ENCODE measurements at regions not wholly inside any gene's neighbourhood (a gene's known extent, or its start where the extent isn't known, plus 50 kb on each side); places are given as distances from the start of the nearest gene placed in this dataset.

DNA sequence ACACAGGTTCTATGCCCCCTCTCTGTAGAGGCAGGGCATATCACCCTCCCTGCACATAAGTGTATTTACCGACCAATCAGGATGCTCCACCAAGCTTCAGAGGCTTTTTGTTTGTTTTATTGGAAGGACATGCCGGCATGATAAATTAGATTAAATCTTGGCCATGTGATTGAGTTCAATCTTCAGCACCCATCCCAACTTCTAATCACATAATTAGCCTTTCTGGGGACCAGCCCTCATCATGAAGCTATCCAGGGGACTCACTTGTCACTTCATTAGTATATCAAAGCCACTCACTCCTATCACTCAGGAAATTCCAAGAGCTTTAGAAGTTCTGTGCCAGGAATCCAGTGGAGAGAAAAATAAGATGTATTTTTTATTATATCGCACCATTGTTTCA lies 158.6 kb upstream of the SYT4 start:
- TF ChIP-seq, protein P1, sequence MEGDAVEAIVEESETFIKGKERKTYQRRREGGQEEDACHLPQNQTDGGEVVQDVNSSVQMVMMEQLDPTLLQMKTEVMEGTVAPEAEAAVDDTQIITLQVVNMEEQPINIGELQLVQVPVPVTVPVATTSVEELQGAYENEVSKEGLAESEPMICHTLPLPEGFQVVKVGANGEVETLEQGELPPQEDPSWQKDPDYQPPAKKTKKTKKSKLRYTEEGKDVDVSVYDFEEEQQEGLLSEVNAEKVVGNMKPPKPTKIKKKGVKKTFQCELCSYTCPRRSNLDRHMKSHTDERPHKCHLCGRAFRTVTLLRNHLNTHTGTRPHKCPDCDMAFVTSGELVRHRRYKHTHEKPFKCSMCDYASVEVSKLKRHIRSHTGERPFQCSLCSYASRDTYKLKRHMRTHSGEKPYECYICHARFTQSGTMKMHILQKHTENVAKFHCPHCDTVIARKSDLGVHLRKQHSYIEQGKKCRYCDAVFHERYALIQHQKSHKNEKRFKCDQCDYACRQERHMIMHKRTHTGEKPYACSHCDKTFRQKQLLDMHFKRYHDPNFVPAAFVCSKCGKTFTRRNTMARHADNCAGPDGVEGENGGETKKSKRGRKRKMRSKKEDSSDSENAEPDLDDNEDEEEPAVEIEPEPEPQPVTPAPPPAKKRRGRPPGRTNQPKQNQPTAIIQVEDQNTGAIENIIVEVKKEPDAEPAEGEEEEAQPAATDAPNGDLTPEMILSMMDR (IDR thresholded peaks at IDR 0.05): no peak
- ATAC-seq (ENCODE audit: poor library complexity): no peak

DNA sequence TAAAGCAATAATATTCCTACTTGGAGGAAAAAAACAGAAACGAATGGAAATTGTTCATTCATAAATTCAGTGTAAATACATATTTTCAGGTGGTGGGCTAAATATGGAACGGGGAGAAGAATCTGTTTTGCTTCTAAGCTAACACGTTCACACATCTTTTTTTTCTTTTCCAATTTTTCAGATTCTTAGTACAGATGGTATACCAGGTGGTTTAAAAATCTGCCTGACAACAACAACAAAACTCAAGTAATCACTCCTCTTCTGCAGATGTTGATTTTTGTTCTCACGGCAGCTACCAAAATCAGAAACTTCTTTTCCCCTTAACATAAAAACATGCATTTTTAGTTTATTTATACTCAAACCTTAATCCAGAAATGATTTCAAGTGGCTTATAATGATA lies 164.8 kb upstream of the SYT4 start:
- ATAC-seq (ENCODE audit: poor library complexity): no peak
- H3K9me3 Mint-ChIP-seq: peaks cover 5% of the 10 kb centered on the region
- no peaks in the 10 kb centered on the region for H3K4me1 ChIP-seq (ENCODE audit: insufficient read depth, low read length)
- H3K4me3 ChIP-seq (ENCODE audit: low read length): no peak overlapping the region
- no peak overlapping the region for H3K4me3 Mint-ChIP-seq
- ChIA-PET POLR2A (no interaction called here), CTCF (no interaction called here)
- peaks cover 3 to 11% of the 10 kb centered on the region in 2 experiments for H3K9me3 ChIP-seq (ENCODE audit: control insufficient read depth in 1 of 2, insufficient read depth in 1 of 2, low read length in 2 of 2)
- no peak for DNase-seq
- H3K27ac Mint-ChIP-seq: no peak overlapping the region
- no peaks in the 10 kb centered on the region for H3K27me3 Mint-ChIP-seq
- H3K27me3 ChIP-seq (ENCODE audit: control insufficient read depth in 1 of 2, insufficient read depth in 2 of 2, low read length in 2 of 2): no peaks in the 10 kb centered on the region
- H3K27ac ChIP-seq (ENCODE audit: low read depth in 1 of 2, low read length in 2 of 2): no peak overlapping the region
- intact Hi-C loops (cut with DNase I, micrococcal nuclease): no loop called here
- H3K36me3 ChIP-seq (ENCODE audit: insufficient read depth, low read length): no peaks in the 10 kb centered on the region
- H3K4me1 Mint-ChIP-seq (ENCODE audit: low read depth): no peaks in the 10 kb centered on the region
- TF ChIP-seq, protein P1 (IDR thresholded peaks at IDR 0.05): no peak
- H3K36me3 Mint-ChIP-seq (ENCODE audit: low read depth): no peaks in the 10 kb centered on the region

More for the DNA sequence above, 158.6 kb upstream of the SYT4 start:
- POLR2A ChIA-PET: no interaction called here
- Mint-ChIP-seq H3K4me1 (ENCODE audit: low read depth) (no peaks in the 10 kb centered on the region), H3K4me3 (no peak overlapping the region), H3K9me3 (peaks cover 11% of the 10 kb centered on the region), H3K27me3 (no peaks in the 10 kb centered on the region), H3K36me3 (ENCODE audit: low read depth) (no peaks in the 10 kb centered on the region), H3K27ac (no peak overlapping the region)
- Histone ChIP-seq H3K36me3 (ENCODE audit: insufficient read depth, low read length) (no peaks in the 10 kb centered on the region), H3K4me3 (ENCODE audit: low read length) (no peak overlapping the region), H3K4me1 (ENCODE audit: insufficient read depth, low read length) (no peaks in the 10 kb centered on the region), H3K9me3 (ENCODE audit: control insufficient read depth in 1 of 2, insufficient read depth in 1 of 2, low read length in 2 of 2) (peaks cover 0 to 11% of the 10 kb centered on the region in 2 experiments), H3K27me3 (ENCODE audit: control insufficient read depth in 1 of 2, insufficient read depth in 2 of 2, low read length in 2 of 2) (no peaks in the 10 kb centered on the region), H3K27ac (ENCODE audit: low read depth in 1 of 2, low read length in 2 of 2) (no peak overlapping the region)
- CTCF ChIA-PET: no interaction called here
- intact Hi-C loops (cut with DNase I, micrococcal nuclease): no loop called here
- DNase-seq: no peak

DNA sequence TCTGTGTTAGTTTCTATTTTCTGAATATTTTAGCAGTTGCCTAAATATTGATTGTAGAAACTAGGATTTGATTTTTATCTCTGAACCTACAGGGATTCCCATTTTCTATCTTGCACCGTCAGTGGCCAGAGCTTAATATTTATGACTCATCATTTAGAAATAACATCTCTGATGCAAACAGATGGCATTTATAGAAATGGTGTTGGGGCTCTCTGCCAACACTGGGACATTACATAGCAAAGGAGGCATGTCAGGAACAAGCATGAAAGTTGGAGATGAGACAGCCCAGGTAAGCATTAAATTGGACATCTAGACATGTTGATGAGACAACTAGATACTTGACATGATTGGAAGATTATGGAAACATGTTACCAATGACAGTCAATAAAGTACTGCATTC lies 165.3 kb upstream of the SYT4 start:
- H3K4me3 Mint-ChIP-seq: no peak overlapping the region
- Histone ChIP-seq H3K4me3 (ENCODE audit: low read length) (no peak overlapping the region), H3K27me3 (ENCODE audit: control insufficient read depth in 1 of 2, insufficient read depth in 2 of 2, low read length in 2 of 2) (no peaks in the 10 kb centered on the region), H3K9me3 (ENCODE audit: control insufficient read depth in 1 of 2, insufficient read depth in 1 of 2, low read length in 2 of 2) (peaks cover 7 to 11% of the 10 kb centered on the region in 2 experiments), H3K27ac (ENCODE audit: low read depth in 1 of 2, low read length in 2 of 2) (no peak overlapping the region), H3K36me3 (ENCODE audit: insufficient read depth, low read length) (no peaks in the 10 kb centered on the region), H3K4me1 (ENCODE audit: insufficient read depth, low read length) (no peaks in the 10 kb centered on the region)
- H3K36me3 Mint-ChIP-seq (ENCODE audit: low read depth): no peaks in the 10 kb centered on the region
- H3K27ac Mint-ChIP-seq: no peak overlapping the region
- DNase-seq (no peak), ATAC-seq (ENCODE audit: poor library complexity) (no peak)
- POLR2A ChIA-PET: no interaction called here
- peaks cover 4% of the 10 kb centered on the region for H3K9me3 Mint-ChIP-seq
- no peaks in the 10 kb centered on the region for H3K4me1 Mint-ChIP-seq (ENCODE audit: low read depth)
- TF ChIP-seq, protein P1 (IDR thresholded peaks at IDR 0.05): no peak
- CTCF ChIA-PET: no interaction called here
- intact Hi-C loops (cut with DNase I, micrococcal nuclease): no loop called here
- no peaks in the 10 kb centered on the region for H3K27me3 Mint-ChIP-seq
